ENCODE measurements at regions not wholly inside any gene's neighbourhood (a gene's known extent, or its start where the extent isn't known, plus 50 kb on each side); places are given as distances from the start of the nearest gene placed in this dataset.

DNA sequence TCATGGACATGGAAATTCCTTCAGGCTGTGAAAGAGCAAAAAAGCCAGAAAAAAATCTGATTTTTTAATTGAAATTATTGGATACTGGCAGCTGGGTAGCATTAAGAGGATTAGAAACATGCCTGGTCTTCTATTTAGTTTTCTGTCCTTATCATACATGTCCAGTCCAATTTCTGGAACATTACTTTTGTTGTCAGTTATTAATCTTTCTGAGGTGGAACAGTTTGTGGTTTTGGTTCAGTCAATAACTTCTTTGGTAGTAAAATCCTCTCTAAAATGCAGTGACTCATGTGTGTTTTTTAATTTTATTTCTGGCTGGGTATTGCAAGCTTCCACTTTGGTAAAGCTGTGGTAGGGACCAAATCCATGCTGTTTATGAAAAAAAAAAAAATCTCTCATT lies 687.0 kb upstream of the ADGRL2 start:
- H3K9ac ChIP-seq (ENCODE audit: insufficient read depth in 1 of 2, low read length in 2 of 2): no peak overlapping the region
- no peaks in the 10 kb centered on the region for H3K4me1 ChIP-seq (ENCODE audit: control insufficient read depth in 5 of 5, insufficient read depth in 5 of 5, low read length in 5 of 5)
- TF ChIP-seq, protein P1, sequence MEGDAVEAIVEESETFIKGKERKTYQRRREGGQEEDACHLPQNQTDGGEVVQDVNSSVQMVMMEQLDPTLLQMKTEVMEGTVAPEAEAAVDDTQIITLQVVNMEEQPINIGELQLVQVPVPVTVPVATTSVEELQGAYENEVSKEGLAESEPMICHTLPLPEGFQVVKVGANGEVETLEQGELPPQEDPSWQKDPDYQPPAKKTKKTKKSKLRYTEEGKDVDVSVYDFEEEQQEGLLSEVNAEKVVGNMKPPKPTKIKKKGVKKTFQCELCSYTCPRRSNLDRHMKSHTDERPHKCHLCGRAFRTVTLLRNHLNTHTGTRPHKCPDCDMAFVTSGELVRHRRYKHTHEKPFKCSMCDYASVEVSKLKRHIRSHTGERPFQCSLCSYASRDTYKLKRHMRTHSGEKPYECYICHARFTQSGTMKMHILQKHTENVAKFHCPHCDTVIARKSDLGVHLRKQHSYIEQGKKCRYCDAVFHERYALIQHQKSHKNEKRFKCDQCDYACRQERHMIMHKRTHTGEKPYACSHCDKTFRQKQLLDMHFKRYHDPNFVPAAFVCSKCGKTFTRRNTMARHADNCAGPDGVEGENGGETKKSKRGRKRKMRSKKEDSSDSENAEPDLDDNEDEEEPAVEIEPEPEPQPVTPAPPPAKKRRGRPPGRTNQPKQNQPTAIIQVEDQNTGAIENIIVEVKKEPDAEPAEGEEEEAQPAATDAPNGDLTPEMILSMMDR (IDR thresholded peaks at IDR 0.05; ENCODE audit: control extremely low read depth, extremely low read depth): no peak
- no peaks in the 10 kb centered on the region for H3K27me3 ChIP-seq (ENCODE audit: control insufficient read depth in 3 of 3, insufficient read depth in 3 of 3, low read length in 2 of 3)
- H3K36me3 ChIP-seq (ENCODE audit: control insufficient read depth in 4 of 4, insufficient read depth in 4 of 4, low read length in 4 of 4): no peaks in the 10 kb centered on the region
- peaks cover 0 to 5% (median 0%) of the 10 kb centered on the region in 4 donors for H3K9me3 ChIP-seq (ENCODE audit: control insufficient read depth in 4 of 4, insufficient read depth in 3 of 4, low read length in 3 of 4)
- DNase-seq: no peak
- no peak overlapping the region for H3K4me3 ChIP-seq
- H3K27ac ChIP-seq (ENCODE audit: low read depth in 1 of 2, low read length in 1 of 2): no peak overlapping the region
- no peak for ATAC-seq (ENCODE audit: insufficient read depth, low FRiP score)

GRCh38 chr1:81111818-81112217 lies 688.9 kb upstream of the ADGRL2 start:
- Histone ChIP-seq H3K9me3 (ENCODE audit: control insufficient read depth in 4 of 4, insufficient read depth in 3 of 4, low read length in 3 of 4) (peaks cover 0 to 5% (median 0%) of the 10 kb centered on the region in 4 donors), H3K4me1 (ENCODE audit: control insufficient read depth in 5 of 5, insufficient read depth in 5 of 5, low read length in 5 of 5) (no peaks in the 10 kb centered on the region), H3K4me3 (no peak overlapping the region), H3K36me3 (ENCODE audit: control insufficient read depth in 4 of 4, insufficient read depth in 4 of 4, low read length in 4 of 4) (no peaks in the 10 kb centered on the region), H3K27me3 (ENCODE audit: control insufficient read depth in 3 of 3, insufficient read depth in 3 of 3, low read length in 2 of 3) (no peaks in the 10 kb centered on the region), H3K27ac (ENCODE audit: low read depth in 1 of 2, low read length in 1 of 2) (no peak overlapping the region), H3K9ac (ENCODE audit: insufficient read depth in 1 of 2, low read length in 2 of 2) (no peak overlapping the region)
- DNase-seq (no peak), ATAC-seq (ENCODE audit: insufficient read depth, low FRiP score) (no peak)
- TF ChIP-seq, protein P1 (IDR thresholded peaks at IDR 0.05; ENCODE audit: control extremely low read depth, extremely low read depth): no peak
- WGBS, 2 donors: 81 to 84% methylated on average over 2 of the region's 2 CpGs

GRCh38 chr1:81109038-81109437 lies 691.7 kb upstream of the ADGRL2 start:
- no peaks in the 10 kb centered on the region for H3K36me3 ChIP-seq (ENCODE audit: control insufficient read depth in 4 of 4, insufficient read depth in 4 of 4, low read length in 4 of 4)
- H3K27me3 ChIP-seq (ENCODE audit: control insufficient read depth in 3 of 3, insufficient read depth in 3 of 3, low read length in 2 of 3): no peaks in the 10 kb centered on the region
- H3K9me3 ChIP-seq (ENCODE audit: control insufficient read depth in 4 of 4, insufficient read depth in 3 of 4, low read length in 3 of 4): peaks cover 0 to 5% (median 0%) of the 10 kb centered on the region in 4 donors
- DNase-seq (no peak), ATAC-seq (ENCODE audit: insufficient read depth, low FRiP score) (no peak)
- no peaks in the 10 kb centered on the region for H3K4me1 ChIP-seq (ENCODE audit: control insufficient read depth in 5 of 5, insufficient read depth in 5 of 5, low read length in 5 of 5)
- no peak overlapping the region for H3K27ac ChIP-seq (ENCODE audit: low read depth in 1 of 2, low read length in 1 of 2)
- no peak overlapping the region for H3K9ac ChIP-seq (ENCODE audit: insufficient read depth in 1 of 2, low read length in 2 of 2)
- H3K4me3 ChIP-seq: no peak overlapping the region
- TF ChIP-seq, protein P1 (IDR thresholded peaks at IDR 0.05; ENCODE audit: control extremely low read depth, extremely low read depth): no peak
- 84 to 93% methylated on average over 4 of the region's 4 CpGs for WGBS, 2 donors

DNA sequence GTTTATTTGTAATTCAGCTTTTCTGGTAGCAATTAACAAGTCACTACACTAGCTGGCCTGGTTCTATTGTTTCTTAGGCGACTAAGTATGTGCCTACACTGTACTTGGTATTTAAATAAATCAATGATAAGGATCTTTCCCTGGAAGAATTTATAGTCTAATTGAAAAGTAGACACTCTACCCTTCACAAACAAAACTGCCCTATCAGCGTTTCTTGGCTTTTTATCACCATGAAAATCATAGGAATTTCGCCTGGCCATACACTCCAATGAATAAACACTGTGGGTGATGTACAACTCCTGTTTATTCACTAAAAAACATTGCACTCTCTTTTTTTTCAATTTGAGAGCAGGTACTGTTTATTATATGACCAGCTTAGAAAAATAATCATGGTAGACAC lies 702.9 kb upstream of the ADGRL2 start:
- no peaks in the 10 kb centered on the region for H3K36me3 ChIP-seq (ENCODE audit: control insufficient read depth in 4 of 4, insufficient read depth in 4 of 4, low read length in 4 of 4)
- no peaks in the 10 kb centered on the region for H3K9me3 ChIP-seq (ENCODE audit: control insufficient read depth in 4 of 4, insufficient read depth in 3 of 4, low read length in 3 of 4)
- H3K27me3 ChIP-seq (ENCODE audit: control insufficient read depth in 3 of 3, insufficient read depth in 3 of 3, low read length in 2 of 3): no peaks in the 10 kb centered on the region
- H3K27ac ChIP-seq (ENCODE audit: low read depth in 1 of 2, low read length in 1 of 2): no peak overlapping the region
- DNase-seq (no peak), ATAC-seq (ENCODE audit: insufficient read depth, low FRiP score) (no peak)
- WGBS, 2 donors: 65 to 75% methylated on average over 3 of the region's 3 CpGs
- TF ChIP-seq, protein P1 (IDR thresholded peaks at IDR 0.05; ENCODE audit: control extremely low read depth, extremely low read depth): no peak
- no peak overlapping the region for H3K4me3 ChIP-seq
- H3K9ac ChIP-seq (ENCODE audit: insufficient read depth in 1 of 2, low read length in 2 of 2): no peak overlapping the region
- H3K4me1 ChIP-seq (ENCODE audit: control insufficient read depth in 5 of 5, insufficient read depth in 5 of 5, low read length in 5 of 5): no peaks in the 10 kb centered on the region

All from lung (tissue), 11 donors.